Astrocyte of the spinal cord (primary cell): ENCODE measurements at regions not wholly inside any gene's neighbourhood (a gene's known extent, or its start where the extent isn't known, plus 50 kb on each side); places are given as distances from the start of the nearest gene placed in this dataset.

Source experiments
- DNase-seq: peaks from one replicate; pipeline ENCODE4 v3.0.0; 2011; ENCODE audit warnings: low read depth, low spot score
- H3K4me3 ChIP-seq: 2 replicates; pipeline ENCODE4 v1.5.1; 2011; ENCODE audit warnings: low read depth, mild to moderate bottlenecking, low read length, moderate library complexity
- in situ Hi-C: cut with HindIII; loops from 2 replicates; pipeline ENCODE4 v1.10.0; 2017; ENCODE audit warnings: low sequenced_read_pairs
- TF ChIP-seq, protein P1 (sequence below): IDR thresholded peaks from 2 replicates; pipeline ENCODE4 v1.5.1; 2012; ENCODE audit warnings: low read depth, mild to moderate bottlenecking, low read length, inconsistent platforms

DNA sequence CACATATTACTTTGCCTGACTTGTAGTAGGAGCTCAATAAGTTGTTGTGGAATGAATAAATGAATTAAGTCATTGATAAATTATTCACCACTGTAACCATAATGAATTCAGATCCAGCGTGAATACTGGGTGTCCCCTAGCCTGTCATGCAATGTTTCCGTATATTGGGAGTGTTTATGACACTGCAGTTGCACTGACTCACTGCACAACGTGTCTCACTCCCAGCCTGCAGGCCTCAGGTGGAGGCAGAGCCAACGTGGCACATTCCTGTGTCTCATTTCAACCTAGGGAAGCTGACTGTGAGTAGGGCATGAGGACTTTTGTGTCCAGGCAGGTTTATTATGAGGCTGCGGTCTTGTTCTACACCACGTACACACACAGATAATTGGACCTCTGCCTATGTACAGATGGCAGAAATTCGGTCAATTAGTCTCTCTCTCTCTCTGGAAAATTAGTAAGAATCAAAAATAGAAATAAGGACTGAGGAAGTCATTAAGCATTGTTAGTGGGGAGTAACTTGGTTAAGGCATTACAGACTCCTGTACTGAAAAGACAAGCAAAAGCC is 299.1 kb upstream of the IGFBP3 start:
- TF ChIP-seq, protein P1, sequence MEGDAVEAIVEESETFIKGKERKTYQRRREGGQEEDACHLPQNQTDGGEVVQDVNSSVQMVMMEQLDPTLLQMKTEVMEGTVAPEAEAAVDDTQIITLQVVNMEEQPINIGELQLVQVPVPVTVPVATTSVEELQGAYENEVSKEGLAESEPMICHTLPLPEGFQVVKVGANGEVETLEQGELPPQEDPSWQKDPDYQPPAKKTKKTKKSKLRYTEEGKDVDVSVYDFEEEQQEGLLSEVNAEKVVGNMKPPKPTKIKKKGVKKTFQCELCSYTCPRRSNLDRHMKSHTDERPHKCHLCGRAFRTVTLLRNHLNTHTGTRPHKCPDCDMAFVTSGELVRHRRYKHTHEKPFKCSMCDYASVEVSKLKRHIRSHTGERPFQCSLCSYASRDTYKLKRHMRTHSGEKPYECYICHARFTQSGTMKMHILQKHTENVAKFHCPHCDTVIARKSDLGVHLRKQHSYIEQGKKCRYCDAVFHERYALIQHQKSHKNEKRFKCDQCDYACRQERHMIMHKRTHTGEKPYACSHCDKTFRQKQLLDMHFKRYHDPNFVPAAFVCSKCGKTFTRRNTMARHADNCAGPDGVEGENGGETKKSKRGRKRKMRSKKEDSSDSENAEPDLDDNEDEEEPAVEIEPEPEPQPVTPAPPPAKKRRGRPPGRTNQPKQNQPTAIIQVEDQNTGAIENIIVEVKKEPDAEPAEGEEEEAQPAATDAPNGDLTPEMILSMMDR: no peak
- DNase-seq: no peak
- in situ Hi-C loops: no loop called here
- no peak overlapping the region for H3K4me3 ChIP-seq

DNA sequence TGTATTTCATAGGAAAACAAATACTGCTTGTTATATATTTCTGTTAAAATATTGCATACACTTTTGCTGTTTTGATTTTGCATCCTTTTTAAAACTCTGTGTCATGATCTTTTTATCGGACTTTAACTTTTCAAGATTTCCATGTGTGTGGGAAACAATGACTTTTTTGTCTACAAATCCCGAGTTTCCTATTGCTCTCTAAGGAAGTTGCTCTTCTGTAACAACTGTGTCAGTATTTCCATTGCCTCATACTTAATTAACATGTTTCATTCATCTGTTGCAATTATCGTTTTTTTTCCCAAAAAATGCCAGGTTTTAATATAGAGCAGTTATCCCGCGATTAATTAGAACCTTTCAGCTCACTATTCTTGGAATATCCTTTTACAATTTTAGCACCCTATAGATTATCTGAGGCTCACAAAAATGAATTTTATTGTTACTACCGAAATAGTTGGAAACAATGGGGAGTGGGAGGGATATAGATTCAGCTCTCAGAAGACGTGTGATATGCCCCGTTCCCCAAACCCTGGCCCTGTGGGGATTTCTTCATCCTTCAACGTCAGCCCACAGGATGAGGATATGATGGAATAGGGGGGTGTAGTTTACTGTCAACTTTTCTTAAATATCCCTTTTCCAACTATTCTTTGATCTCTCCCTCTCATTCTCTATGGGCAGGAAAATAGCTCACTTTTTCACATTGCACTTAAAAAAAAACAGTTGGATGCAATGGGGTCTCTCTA is 297.6 kb upstream of the IGFBP3 start:
- in situ Hi-C loops: no loop called here
- TF ChIP-seq, protein P1: no peak
- no peak overlapping the region for H3K4me3 ChIP-seq
- no peak for DNase-seq

DNA sequence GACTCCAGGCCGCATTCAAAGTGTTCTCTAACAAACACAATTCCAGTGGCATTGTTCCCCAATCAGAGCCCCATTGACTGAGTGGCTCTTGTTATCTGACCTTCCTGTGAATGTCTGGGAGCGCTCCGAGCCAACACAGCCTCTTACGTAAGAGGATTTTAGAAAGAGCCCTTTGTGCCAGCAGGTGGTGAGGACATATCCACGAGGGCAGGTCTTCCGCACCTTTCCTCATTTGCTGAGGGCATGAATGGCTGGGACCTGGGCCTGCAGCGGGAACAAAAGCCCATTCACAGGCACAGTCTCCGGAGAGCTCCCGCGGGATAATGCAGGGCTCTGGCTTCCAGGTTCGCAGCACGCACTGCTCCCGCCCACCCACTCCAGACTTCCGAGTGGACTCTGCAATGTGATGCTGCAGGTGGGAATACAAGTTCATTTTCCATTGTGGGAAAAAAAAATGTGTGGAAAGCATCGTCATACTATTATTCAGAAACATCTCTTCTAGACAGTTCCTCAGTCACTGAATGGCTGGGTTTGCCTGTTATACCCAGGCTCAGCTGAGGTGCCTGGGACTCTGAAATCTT is 295.0 kb upstream of the IGFBP3 start:
- DNase-seq: no peak
- in situ Hi-C loops: no loop called here
- H3K4me3 ChIP-seq: no peak overlapping the region
- TF ChIP-seq, protein P1: no peak

DNA sequence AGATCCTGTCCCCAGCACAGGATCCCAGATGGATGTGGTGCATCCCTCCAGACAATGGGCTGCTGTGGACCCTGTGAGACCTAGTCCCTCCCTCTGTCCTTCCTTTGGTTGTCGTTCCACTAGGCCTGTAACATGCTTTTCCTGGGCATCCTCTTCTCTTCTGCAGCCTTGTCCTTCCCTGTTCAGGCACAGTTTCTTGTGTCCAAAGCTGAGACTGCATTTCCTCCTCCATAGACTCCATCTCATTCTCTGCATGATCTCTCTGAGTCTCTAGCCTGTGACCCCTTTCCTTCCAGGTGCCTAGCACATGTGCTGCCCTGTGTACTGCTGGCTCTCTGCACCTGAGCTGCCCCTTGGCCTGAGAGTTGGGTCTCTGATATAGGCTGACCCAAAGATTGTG is 293.5 kb upstream of the IGFBP3 start:
- in situ Hi-C loops: no loop called here
- TF ChIP-seq, protein P1: no peak
- no peak for DNase-seq
- no peak overlapping the region for H3K4me3 ChIP-seq

DNA sequence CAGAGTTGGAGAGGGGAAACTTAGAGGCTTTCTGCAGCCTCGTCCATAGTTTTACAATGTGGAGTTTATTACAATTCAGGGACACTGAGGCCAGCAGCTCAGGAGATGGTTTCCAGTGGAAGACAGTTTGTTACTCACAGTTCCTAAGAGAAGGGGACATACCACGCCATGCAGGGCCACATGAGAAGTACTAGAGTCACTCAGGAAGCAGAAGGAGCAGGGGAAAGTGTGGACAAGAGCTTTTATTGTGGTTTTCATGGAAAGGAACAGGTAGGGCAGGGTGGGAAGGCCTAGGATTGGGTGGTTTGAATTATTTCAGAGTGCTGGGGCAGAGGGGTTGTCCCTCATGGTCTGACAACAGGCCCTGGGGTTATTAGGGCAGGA is 292.1 kb upstream of the IGFBP3 start:
- H3K4me3 ChIP-seq: no peak overlapping the region
- in situ Hi-C loops: no loop called here
- DNase-seq: no peak
- TF ChIP-seq, protein P1: no peak

DNA sequence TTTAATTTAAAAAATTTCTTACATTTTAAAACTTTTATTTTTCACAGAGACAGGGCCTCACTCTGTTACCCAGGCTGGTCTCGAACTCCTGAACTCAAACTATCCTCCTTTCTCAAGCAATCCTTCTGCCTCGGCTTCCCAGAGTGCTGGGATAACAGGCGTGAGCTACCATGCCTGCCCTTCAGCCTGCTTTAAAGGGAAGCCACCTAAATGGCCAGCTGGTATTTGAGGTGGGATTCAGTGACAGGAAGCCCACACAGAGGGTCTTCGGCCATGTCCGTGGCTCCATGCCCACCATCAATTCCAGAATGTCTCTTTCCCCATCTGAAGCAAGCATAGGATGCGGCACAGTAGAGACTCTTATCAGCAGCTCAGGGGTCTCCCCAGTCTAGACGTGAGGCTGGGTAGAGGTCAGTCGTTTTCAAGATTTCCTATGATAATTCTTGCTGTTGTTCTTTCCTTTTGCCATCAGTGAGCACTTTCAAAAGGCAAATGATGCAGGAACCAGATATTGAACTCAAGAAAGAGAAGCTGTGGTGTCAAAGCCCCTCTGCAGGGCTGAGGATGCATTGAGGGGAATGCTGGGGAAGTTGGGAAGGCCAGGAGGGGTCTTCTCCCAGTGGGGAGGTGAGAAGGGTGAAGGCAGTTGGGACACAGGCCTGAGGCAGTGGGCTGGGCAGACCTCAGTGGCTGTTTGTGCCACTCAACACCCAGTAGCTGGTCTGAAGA is 291.5 kb upstream of the IGFBP3 start:
- in situ Hi-C loops: no loop called here
- no peak for DNase-seq

More for the DNA sequence above, 291.5 kb upstream of the IGFBP3 start:
- H3K4me3 ChIP-seq: no peak overlapping the region
- TF ChIP-seq, protein P1: no peak
